ENCODE measurements at regions not wholly inside any gene's neighbourhood (a gene's known extent, or its start where the extent isn't known, plus 50 kb on each side); places are given as distances from the start of the nearest gene placed in this dataset.

DNA sequence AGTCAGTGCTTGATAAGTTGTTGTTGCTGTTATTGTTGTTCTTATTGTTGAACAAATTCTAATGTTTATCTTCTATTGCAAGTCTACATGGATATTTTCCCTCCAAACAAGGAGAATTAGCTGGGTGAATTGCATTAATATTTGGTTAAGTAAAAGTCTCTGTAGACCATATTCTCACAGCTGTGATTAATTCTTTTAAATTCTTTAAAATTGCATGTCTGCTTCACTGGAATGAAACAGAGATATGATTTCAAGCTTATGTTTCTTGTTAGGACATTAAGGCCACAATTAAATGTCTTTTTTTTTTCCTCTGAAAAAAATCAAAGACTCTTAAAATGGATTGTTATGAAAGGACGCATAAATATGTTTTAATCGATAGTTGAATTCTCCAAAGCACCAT, 153.4 kb downstream of the EBLN2 start:
- TF ChIP-seq CTCF (IDR thresholded peaks at IDR 0.05) (no peak), POLR2A (IDR thresholded peaks at IDR 0.05) (no peak)
